OCI-LY7 (cell line): ENCODE measurements at regions not wholly inside any gene's neighbourhood (a gene's known extent, or its start where the extent isn't known, plus 50 kb on each side); places are given as distances from the start of the nearest gene placed in this dataset.

Source experiments
- EZH2phosphoT487 ChIP-seq: fragments of 200-600 bp; sonication (generic); IDR thresholded peaks from 2 replicates; pipeline ENCODE4 v1.6.1; 2018; ENCODE audit warnings: low read depth, borderline replicate concordance, mild to moderate bottlenecking, mixed run types, antibody characterized with exemption, low read length, moderate library complexity, mixed read lengths
- TF ChIP-seq, protein P1 (sequence below): fragments of 200-600 bp; sonication (generic); conservative IDR thresholded peaks from 2 replicates; pipeline ENCODE4 v1.5.1; 2014; ENCODE audit warnings: mild to moderate bottlenecking, antibody characterized with exemption, low read length, moderate library complexity, mixed read lengths

DNA sequence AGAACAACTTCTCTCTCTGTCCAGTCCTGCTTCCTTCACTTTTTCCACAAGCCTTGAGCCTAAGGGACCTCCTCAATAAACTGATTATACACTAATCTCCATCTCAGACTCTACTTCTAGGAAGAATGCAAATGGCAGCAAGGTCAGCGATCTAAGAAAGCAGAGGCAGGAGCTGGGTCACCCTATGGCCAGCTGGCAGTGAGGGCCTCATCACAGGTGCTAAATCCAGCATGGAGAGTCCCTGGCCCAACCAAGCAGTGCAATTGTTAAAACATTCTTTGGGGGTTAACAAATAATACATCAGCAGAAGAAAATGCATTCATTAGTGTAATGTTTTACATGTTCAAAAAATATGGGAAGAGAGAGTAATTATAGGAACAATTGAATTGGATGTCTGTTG is 416.0 kb downstream of the SIPA1L2 start:
- TF ChIP-seq, protein P1, sequence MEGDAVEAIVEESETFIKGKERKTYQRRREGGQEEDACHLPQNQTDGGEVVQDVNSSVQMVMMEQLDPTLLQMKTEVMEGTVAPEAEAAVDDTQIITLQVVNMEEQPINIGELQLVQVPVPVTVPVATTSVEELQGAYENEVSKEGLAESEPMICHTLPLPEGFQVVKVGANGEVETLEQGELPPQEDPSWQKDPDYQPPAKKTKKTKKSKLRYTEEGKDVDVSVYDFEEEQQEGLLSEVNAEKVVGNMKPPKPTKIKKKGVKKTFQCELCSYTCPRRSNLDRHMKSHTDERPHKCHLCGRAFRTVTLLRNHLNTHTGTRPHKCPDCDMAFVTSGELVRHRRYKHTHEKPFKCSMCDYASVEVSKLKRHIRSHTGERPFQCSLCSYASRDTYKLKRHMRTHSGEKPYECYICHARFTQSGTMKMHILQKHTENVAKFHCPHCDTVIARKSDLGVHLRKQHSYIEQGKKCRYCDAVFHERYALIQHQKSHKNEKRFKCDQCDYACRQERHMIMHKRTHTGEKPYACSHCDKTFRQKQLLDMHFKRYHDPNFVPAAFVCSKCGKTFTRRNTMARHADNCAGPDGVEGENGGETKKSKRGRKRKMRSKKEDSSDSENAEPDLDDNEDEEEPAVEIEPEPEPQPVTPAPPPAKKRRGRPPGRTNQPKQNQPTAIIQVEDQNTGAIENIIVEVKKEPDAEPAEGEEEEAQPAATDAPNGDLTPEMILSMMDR = no peak
- no peak for TF ChIP-seq EZH2phosphoT487
